Activated T-helper 2 cell treated with anti-CD3 and anti-CD28 coated beads, Interferon-gamma antibody, Interleukin-2, Interleukin-4, amounts not matched to agents 10 μg/mL and 5 μg/mL and 100 μg/mL, durations not matched to agents 14 hours and 24 hours and 36 hours (primary cell): ENCODE measurements at regions not wholly inside any gene's neighbourhood (a gene's known extent, or its start where the extent isn't known, plus 50 kb on each side); places are given as distances from the start of the nearest gene placed in this dataset.
"Not testable (repeated sequence)": the region's sequence is repeated elsewhere in the genome, so short reads cannot be mapped to it uniquely, and the experiment has no call there.

Experiments used
- DNase-seq: peaks from one replicate; pipeline ENCODE4 v3.0.0; 2021; ENCODE audit warnings: low spot score
- H3K27ac Mint-ChIP-seq: one replicate; pipeline ENCODE4 v1.8.0; 2021; ENCODE audit warnings: mixed read lengths
- H3K27me3 Mint-ChIP-seq: one replicate; pipeline ENCODE4 v1.8.0; 2021; ENCODE audit warnings: low read depth, mixed read lengths
- H3K36me3 Mint-ChIP-seq: one replicate; pipeline ENCODE4 v1.8.0; 2021; ENCODE audit warnings: low read depth, mixed read lengths
- H3K4me1 Mint-ChIP-seq: one replicate; pipeline ENCODE4 v1.8.0; 2021; ENCODE audit warnings: low read depth, mixed read lengths
- H3K4me3 Mint-ChIP-seq: one replicate; pipeline ENCODE4 v1.8.0; 2021; ENCODE audit warnings: low read depth, mild to moderate bottlenecking, moderate library complexity, mixed read lengths
- H3K9me3 Mint-ChIP-seq: one replicate; pipeline ENCODE4 v1.8.0; 2021; ENCODE audit warnings: mixed read lengths
- intact Hi-C: fragments of 100-400 bp; cut with micrococcal nuclease; formaldehyde crosslinking; loops from one replicate; pipeline ENCODE4 v1.15.1; 2023

- no peak for DNase-seq
- intact Hi-C loops = no loop called here
- Mint-ChIP-seq H3K9me3 (no peaks in the 10 kb centered on the region), H3K4me3 (no peak overlapping the region), H3K36me3 (no peaks in the 10 kb centered on the region), H3K27ac (no peak overlapping the region), H3K27me3 (peaks cover 10% of the 10 kb centered on the region), H3K4me1 (no peaks in the 10 kb centered on the region)
Observed at GRCh38 chr10:33037726-33038125, 79.7 kb upstream of the ITGB1 start.

- Mint-ChIP-seq H3K4me3 (no peak overlapping the region), H3K9me3 (no peaks in the 10 kb centered on the region), H3K36me3 (no peaks in the 10 kb centered on the region), H3K27ac (no peak overlapping the region), H3K4me1 (no peaks in the 10 kb centered on the region), H3K27me3 (peaks cover 10% of the 10 kb centered on the region)
- DNase-seq = no peak
- intact Hi-C loops = no loop called here
Observed at GRCh38 chr10:33036670-33037069, 78.6 kb upstream of the ITGB1 start.

DNA sequence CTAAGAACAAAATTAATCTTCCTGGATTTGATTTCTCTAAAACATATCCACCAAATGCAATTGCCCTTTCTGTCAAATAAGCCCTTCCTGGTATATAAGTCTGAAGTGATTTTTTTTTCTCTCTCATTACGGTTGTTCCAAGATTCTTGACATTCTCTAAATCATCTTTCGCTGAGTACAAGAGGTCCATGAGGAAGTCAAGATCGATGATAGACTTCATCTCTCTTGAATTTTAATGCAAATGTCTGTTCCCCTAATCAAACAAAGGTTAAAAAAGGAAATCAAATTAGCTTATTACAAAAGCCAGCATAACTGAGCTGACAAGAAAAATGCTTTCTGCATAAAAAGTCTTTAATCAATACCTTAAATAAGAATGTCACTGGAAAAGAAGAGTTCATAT lies 77.4 kb upstream of the ITGB1 start:
- Mint-ChIP-seq H3K27me3 (peaks cover 10% of the 10 kb centered on the region), H3K4me3 (no peak overlapping the region), H3K4me1 (no peaks in the 10 kb centered on the region), H3K36me3 (no peaks in the 10 kb centered on the region), H3K9me3 (no peaks in the 10 kb centered on the region), H3K27ac (no peak overlapping the region)
- no peak for DNase-seq
- intact Hi-C loops = no loop called here

- Mint-ChIP-seq H3K9me3 (no peaks in the 10 kb centered on the region), H3K4me3 (no peak overlapping the region), H3K27me3 (peaks cover 9% of the 10 kb centered on the region), H3K27ac (no peak overlapping the region), H3K36me3 (no peaks in the 10 kb centered on the region), H3K4me1 (no peaks in the 10 kb centered on the region)
- DNase-seq = no peak
- intact Hi-C loops = no loop called here
Observed at GRCh38 chr10:33034931-33035330, 76.9 kb upstream of the ITGB1 start.

GRCh38 chr10:33032654-33033151 lies 74.7 kb upstream of the ITGB1 start:
- no peaks in the 10 kb centered on the region for H3K36me3 Mint-ChIP-seq
- no peak overlapping the region for H3K27ac Mint-ChIP-seq
- peaks cover 9% of the 10 kb centered on the region for H3K27me3 Mint-ChIP-seq
- H3K4me3 Mint-ChIP-seq = no peak overlapping the region
- intact Hi-C loops = no loop called here
- DNase-seq = no peak
- H3K4me1 Mint-ChIP-seq = peaks cover 3% of the 10 kb centered on the region
- no peaks in the 10 kb centered on the region for H3K9me3 Mint-ChIP-seq

GRCh38 chr10:33031815-33032653 lies 74.0 kb upstream of the ITGB1 start:
- H3K4me1 Mint-ChIP-seq = peaks cover 4% of the 10 kb centered on the region
- no peaks in the 10 kb centered on the region for H3K9me3 Mint-ChIP-seq
- H3K27ac Mint-ChIP-seq = no peak overlapping the region
- DNase-seq = no peak
- no peak overlapping the region for H3K4me3 Mint-ChIP-seq
- intact Hi-C loops = no loop called here
- H3K27me3 Mint-ChIP-seq = peaks cover 9% of the 10 kb centered on the region
- no peaks in the 10 kb centered on the region for H3K36me3 Mint-ChIP-seq

GRCh38 chr10:33031171-33031570 lies 73.1 kb upstream of the ITGB1 start:
- H3K27ac Mint-ChIP-seq = no peak overlapping the region
- no peaks in the 10 kb centered on the region for H3K9me3 Mint-ChIP-seq
- intact Hi-C loops = no loop called here
- H3K36me3 Mint-ChIP-seq = no peaks in the 10 kb centered on the region
- peaks cover 15% of the 10 kb centered on the region for H3K27me3 Mint-ChIP-seq
- H3K4me1 Mint-ChIP-seq = peaks cover 4% of the 10 kb centered on the region
- no peak for DNase-seq
- H3K4me3 Mint-ChIP-seq = no peak overlapping the region

GRCh38 chr10:33028515-33028914 lies 70.5 kb upstream of the ITGB1 start:
- H3K9me3 Mint-ChIP-seq, H3K36me3 Mint-ChIP-seq, H3K4me1 Mint-ChIP-seq, DNase-seq, intact Hi-C loops, H3K27ac Mint-ChIP-seq, H3K4me3 Mint-ChIP-seq: not testable (repeated sequence)
- H3K27me3 Mint-ChIP-seq = peaks cover 20% of the 10 kb centered on the region

DNA sequence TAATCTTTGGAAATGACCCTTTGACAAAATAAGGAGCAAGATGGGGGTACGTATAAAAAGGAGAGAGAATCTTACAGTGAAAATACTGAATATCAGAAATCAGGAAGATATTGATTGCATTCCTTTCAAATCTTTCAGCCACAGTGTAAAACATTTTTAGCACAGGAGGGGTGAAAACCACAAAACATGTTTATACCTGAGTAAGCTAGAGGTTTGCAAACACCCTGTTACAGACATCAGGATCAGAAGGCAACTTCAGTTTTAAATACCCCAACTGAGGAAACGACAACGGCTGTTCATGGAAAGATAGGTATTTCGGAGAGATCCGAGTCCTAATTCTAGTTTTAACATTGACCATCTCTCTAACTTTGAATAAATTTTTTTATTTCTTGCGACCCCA lies 69.1 kb upstream of the ITGB1 start:
- intact Hi-C loops = no loop called here
- H3K36me3 Mint-ChIP-seq = no peaks in the 10 kb centered on the region
- no peak overlapping the region for H3K27ac Mint-ChIP-seq
- H3K4me3 Mint-ChIP-seq = no peak overlapping the region
- H3K27me3 Mint-ChIP-seq = peaks cover 16% of the 10 kb centered on the region
- DNase-seq = no peak
- no peaks in the 10 kb centered on the region for H3K9me3 Mint-ChIP-seq
- peaks cover 4% of the 10 kb centered on the region for H3K4me1 Mint-ChIP-seq

DNA sequence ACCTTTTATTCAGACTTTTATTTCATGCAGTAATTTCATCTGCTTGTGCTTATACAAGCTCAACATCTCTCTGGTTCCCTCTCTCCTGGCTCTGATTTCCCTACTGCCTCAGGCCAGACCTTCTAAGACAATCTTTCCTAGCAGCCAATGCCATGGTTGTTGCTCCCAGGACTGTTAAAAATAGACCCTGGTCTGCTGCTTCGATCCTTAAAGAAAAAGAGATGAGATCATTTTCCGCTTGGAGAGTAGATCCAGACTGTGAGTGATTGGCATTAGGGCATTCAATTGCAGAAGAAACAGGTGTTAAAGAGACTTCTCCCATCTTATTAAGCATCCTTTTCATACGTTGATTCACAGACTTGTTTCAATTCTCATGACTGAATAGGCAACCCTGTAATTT lies 68.4 kb upstream of the ITGB1 start:
- Mint-ChIP-seq H3K4me1 (peaks cover 4% of the 10 kb centered on the region), H3K9me3 (no peaks in the 10 kb centered on the region), H3K36me3 (no peaks in the 10 kb centered on the region), H3K27me3 (peaks cover 16% of the 10 kb centered on the region), H3K4me3 (no peak overlapping the region), H3K27ac (no peak overlapping the region)
- DNase-seq = no peak
- intact Hi-C loops = no loop called here

DNA sequence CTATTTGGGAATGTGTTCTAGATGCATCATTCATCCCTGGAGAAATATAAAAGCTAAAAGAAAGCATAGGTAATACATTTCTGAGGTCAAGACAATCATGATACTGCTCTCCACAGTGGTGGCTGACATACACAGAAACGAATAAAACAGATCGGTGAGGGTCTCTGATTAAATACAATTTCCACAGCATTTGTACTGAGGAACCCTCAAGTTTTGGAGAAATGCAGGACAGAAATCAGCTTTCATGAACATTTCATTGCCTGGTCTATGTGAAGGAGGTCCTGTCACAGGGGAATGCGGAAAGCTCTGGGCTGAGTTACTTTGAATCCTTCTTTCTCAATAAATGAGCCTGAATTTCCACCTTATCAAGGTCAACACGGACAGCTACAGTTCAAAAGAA lies 67.9 kb upstream of the ITGB1 start:
- Mint-ChIP-seq H3K36me3 (no peaks in the 10 kb centered on the region), H3K27ac (no peak overlapping the region), H3K4me1 (peaks cover 4% of the 10 kb centered on the region), H3K9me3 (no peaks in the 10 kb centered on the region), H3K27me3 (peaks cover 12% of the 10 kb centered on the region), H3K4me3 (no peak overlapping the region)
- no peak for DNase-seq
- intact Hi-C loops = no loop called here

- no peak overlapping the region for H3K4me3 Mint-ChIP-seq
- H3K27ac Mint-ChIP-seq = no peak overlapping the region
- H3K9me3 Mint-ChIP-seq = no peaks in the 10 kb centered on the region
- peaks cover 4% of the 10 kb centered on the region for H3K4me1 Mint-ChIP-seq
- H3K36me3 Mint-ChIP-seq = no peaks in the 10 kb centered on the region
- intact Hi-C loops = no loop called here
- H3K27me3 Mint-ChIP-seq = peaks cover 12% of the 10 kb centered on the region
- DNase-seq = no peak
Observed at GRCh38 chr10:33025039-33025438, 67.0 kb upstream of the ITGB1 start.

- Mint-ChIP-seq H3K27me3 (peaks cover 13% of the 10 kb centered on the region), H3K4me3 (no peak overlapping the region), H3K36me3 (no peaks in the 10 kb centered on the region), H3K27ac (no peak overlapping the region), H3K4me1 (peaks cover under 1% of the 10 kb centered on the region), H3K9me3 (no peaks in the 10 kb centered on the region)
- DNase-seq = no peak
- intact Hi-C loops = no loop called here
Observed at GRCh38 chr10:33022691-33023090, 64.7 kb upstream of the ITGB1 start.
